PFSK-1 (cell line): ENCODE measurements at regions not wholly inside any gene's neighbourhood (a gene's known extent, or its start where the extent isn't known, plus 50 kb on each side); places are given as distances from the start of the nearest gene placed in this dataset.

Source experiments
- FOXP2 ChIP-seq: optimal IDR thresholded peaks from 2 replicates; pipeline ENCODE3; 2011; ENCODE audit warnings: borderline replicate concordance, control low read depth, inconsistent platforms; ENCODE audit not compliant: insufficient read depth; ENCODE audit errors: extremely low read length, extremely low read depth
- POLR2AphosphoS5 ChIP-seq: IDR thresholded peaks from 2 replicates; pipeline ENCODE4 v1.6.1; 2012; ENCODE audit warnings: low read depth, mild to moderate bottlenecking, control low read depth, low read length, moderate library complexity
- REST ChIP-seq, 2 experiments: IDR thresholded peaks; 2 replicates each; pipeline versions ENCODE4 v1.6.1 to v1.8.0; 2011 to 2012; ENCODE audit warnings: low read depth in 2 of 2, low read length in 2 of 2, control low read depth in 1 of 2, inconsistent platforms in 1 of 2, mild to moderate bottlenecking in 1 of 2, moderate library complexity in 1 of 2; ENCODE audit not compliant: insufficient read depth in 1 of 2
- SIN3A ChIP-seq: IDR thresholded peaks from 2 replicates; pipeline ENCODE4 v1.6.1; 2012; ENCODE audit warnings: mild to moderate bottlenecking, low read length, moderate library complexity, borderline replicate concordance; ENCODE audit not compliant: insufficient read depth
- TAF1 ChIP-seq: IDR thresholded peaks from 2 replicates; pipeline ENCODE4 v1.6.1; 2012; ENCODE audit warnings: low read length, control low read depth, borderline replicate concordance; ENCODE audit not compliant: insufficient read depth

GRCh38 chr19:27896091-27896490 lies 1316.9 kb downstream of the UQCRFS1 start:
- TF ChIP-seq POLR2AphosphoS5 (no peak), REST (IDR thresholded peaks at IDR 0.05; ENCODE audit: insufficient read depth in 1 of 2, low read depth in 2 of 2, low read length in 2 of 2) (no peak), FOXP2 (no peak), TAF1 (no peak), SIN3A (no peak)
